T-helper 2 cell treated with Interferon-gamma antibody and Interleukin-4, amounts not matched to agents 100 ng/mL and 5 ng/mL, for 36 hours (primary cell): ENCODE measurements at regions not wholly inside any gene's neighbourhood (a gene's known extent, or its start where the extent isn't known, plus 50 kb on each side); places are given as distances from the start of the nearest gene placed in this dataset.
"Not testable (repeated sequence)": the region's sequence is repeated elsewhere in the genome, so short reads cannot be mapped to it uniquely, and the experiment has no call there.

Source experiments
- intact Hi-C: fragments of 100-400 bp; cut with micrococcal nuclease; formaldehyde crosslinking; loops from one replicate; pipeline ENCODE4 v1.15.1; 2023

- intact Hi-C loops, result no loop called here
These were observed 410.0 kb upstream of the CD180 start for GRCh38 chr5:67606586-67606947.

- intact Hi-C loops, result no loop called here
These were observed 409.4 kb upstream of the CD180 start for GRCh38 chr5:67605730-67606585.

- intact Hi-C loops, result no loop called here
These were observed 394.9 kb upstream of the CD180 start for GRCh38 chr5:67591491-67591890.

GRCh38 chr5:67588389-67588788 lies 391.8 kb upstream of the CD180 start:
- intact Hi-C loops, result no loop called here

DNA sequence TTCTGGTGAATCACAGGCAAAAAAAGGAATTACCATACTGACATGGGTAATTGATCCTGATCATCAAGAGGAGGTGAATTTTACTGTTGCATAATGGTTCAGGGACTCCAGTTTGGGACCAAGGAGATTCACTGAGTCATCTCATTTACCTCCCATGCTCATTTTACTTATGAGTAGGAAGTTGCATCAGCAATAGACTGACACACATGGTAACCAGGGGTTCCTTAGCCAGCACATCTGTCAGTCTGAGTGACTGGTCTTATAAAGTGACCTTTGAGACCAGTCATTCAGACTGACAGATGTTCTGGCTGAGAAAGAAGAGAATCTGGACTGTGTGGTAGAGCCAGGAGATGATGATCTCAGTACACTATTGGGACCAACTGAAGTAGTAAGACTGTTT lies 384.6 kb upstream of the CD180 start:
- intact Hi-C loops, result no loop called here

GRCh38 chr5:67578011-67578410 lies 381.4 kb upstream of the CD180 start:
- intact Hi-C loops, result no loop called here

GRCh38 chr5:67577424-67577823 lies 380.8 kb upstream of the CD180 start:
- intact Hi-C loops, result no loop called here

DNA sequence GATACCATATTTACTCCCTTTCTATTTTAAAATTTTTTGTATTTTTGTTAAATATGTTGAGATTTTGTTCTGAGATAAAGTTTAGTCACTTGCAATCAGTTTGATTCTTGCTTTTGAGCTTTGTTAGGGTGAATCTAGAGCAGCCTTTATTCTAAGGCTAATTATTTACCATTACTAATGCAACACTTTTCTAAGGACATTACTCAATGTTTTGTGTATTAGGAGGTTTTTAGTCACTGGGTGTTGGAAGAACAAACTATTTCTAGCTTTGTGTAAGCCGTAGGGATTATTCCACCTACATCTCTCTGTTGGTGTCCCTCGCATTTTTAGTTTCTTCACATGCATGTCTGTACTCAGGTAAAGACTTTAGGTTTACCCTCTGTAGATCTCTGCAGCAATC lies 379.5 kb upstream of the CD180 start:
- intact Hi-C loops, result no loop called here

DNA sequence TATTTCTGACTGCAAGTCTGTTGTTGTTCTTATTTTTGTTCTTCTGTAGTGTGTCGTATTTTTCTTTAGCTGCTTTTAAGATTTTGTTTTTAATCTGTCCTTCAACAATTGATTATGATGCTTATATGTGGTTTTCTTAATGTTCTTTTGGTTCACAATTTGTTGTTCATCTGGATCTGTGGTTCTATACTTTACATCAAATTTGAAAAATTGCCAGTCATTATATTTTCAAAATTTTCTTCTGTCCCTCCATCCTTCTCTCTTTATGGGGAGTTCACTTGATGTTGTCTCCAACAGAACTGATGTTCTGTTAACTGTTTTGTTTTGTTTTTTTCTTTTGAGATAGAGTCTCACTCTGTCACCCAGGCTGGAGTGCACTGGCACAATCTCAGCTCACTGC lies 378.5 kb upstream of the CD180 start:
- intact Hi-C loops, result no loop called here

DNA sequence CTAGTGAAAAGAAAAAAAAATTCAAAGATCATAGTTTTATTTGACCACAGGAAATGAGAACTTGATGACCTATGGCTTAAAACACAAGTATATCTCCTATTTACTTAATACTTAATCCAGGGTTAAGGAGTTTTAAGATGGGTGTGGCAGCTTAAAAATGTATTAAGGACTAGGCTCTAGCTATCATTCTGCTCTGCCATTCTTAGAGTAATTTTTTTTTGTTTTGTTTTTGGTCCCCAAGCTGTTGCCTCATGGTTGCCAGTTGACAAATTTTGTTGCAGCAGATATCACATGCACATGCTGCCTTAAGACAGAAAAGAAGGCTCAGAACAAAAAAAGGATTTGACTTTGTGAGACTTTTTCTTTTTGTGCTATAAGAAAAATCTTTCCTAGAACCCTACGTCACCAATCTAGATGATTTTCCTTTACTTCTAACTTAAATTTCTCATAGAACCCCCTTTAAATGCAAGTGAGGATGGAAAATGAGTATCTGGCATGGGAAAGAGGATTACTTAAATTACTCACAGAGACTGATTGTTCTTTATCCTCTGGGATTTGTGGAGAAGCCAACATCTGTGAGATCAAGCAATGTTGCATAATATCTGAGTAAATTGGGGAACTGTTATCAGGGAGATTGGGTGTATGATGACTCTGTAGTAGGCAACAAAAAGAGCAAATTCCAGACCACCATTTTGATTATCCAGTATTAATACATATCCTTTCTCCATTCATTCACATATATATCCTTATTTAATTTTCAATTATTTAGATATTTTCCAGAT lies 364.7 kb upstream of the CD180 start:
- intact Hi-C loops, result no loop called here

DNA sequence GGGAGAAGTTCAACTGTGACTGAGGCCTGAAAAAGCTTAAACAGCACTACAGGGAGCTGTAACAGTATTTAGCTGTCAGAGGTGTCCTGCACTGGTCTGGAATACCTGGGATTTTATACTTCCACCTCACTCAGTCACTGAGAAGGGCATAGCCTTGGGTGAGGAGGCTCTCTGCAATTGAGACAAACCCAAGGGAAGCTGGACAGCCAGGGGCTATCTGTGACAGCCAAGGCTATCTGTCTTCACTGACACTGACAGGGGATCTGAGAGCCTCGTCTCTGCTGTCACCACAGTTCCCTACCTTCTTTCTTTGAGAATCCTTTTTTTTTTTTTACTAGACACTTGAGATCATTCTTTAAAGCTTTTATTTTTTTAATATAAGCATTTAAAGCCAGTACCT lies 356.2 kb upstream of the CD180 start:
- intact Hi-C loops, result no loop called here

DNA sequence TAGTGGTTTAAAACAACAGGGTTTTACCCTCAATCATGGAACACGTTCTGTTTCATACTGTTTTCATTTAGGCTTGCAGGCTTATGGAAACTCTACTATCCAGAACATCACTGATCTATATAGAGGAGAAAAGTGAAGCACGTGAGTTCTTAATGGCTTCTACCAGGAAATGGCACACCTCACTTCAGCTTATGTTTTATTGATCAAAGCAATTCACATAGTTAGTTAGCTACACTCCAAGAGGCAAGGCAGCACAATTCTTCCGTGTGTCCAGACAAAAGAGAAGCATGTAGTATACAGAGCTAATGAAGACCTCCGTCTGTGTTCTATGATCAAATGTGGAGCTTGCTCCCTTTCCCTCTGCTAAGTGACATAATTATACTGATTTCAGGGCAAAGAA lies 353.3 kb upstream of the CD180 start:
- intact Hi-C loops, result no loop called here

- intact Hi-C loops, result no loop called here
These were observed 352.7 kb upstream of the CD180 start for GRCh38 chr5:67549296-67549618.

DNA sequence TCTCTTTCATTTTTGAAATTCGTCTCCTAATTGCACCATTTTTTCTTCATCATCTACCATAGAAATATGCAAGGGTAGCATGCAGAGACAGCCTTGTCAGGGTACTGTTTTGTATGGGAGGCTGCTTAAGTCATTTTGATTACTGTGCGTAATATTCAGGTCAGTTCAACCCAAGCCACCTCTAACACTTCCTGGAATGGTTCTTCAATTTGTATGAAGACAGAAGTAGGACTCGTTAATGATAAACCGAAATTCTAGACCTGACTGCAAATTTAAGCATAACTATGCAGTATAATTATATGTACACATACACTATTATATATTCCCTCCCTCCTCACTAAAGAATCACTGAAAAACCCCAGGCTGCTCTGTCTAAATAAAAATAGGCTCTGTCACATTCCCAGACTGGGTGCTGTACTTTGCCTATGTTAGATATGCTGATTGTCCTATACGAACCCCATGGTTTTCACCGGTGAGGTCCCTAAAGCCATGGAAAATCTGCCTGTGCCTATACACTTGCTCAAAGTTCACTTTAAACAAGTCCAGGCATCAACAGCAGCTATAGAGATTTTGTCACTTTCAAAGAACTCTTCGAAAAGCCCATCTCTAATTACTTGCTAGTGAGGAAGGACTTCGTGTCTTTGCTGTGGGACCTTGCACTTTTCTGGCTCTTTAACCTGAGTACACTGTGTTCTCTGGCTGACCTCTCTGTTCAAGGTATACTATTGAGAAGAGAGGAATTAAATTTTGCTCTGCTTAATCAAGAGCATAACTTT lies 352.1 kb upstream of the CD180 start:
- intact Hi-C loops, result no loop called here

DNA sequence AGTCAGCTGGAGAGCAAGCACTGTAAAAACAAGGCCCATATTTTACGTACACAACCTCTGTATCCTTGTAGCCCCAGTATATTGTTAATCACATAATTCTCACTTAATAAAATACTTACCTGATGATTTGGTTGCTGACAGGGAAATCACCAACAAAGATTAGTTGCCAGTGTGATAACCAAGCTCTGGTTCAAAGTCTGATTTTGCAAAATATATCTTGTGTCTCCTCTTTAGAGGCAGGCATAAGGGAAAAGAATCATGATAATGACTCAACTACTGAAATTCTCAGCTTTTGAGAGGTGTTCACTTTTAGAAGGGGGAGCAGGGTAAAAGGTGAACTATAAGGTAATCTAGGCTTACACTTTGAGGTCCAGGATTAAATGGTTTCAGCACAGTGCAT lies 351.1 kb upstream of the CD180 start:
- intact Hi-C loops, result no loop called here

DNA sequence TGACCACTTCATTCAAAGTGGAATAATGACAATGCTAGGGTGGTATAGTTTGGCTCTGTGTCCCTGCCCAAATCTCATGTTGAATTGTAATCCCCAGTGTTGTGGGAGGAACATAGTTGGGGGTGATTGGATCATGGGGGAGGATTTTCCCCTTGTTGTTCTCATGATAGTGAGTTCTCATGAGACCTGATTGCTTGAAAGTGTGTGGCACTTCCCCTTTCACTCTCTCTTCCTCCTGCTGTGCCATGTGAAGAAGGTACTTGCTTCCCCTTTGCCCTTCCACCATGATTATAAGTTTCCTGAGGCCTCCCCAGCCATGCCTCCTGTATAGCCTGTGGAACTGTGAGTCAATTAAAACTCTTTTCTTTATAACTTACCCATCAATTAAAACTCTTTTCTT lies 348.3 kb upstream of the CD180 start:
- intact Hi-C loops, result not testable (repeated sequence)

DNA sequence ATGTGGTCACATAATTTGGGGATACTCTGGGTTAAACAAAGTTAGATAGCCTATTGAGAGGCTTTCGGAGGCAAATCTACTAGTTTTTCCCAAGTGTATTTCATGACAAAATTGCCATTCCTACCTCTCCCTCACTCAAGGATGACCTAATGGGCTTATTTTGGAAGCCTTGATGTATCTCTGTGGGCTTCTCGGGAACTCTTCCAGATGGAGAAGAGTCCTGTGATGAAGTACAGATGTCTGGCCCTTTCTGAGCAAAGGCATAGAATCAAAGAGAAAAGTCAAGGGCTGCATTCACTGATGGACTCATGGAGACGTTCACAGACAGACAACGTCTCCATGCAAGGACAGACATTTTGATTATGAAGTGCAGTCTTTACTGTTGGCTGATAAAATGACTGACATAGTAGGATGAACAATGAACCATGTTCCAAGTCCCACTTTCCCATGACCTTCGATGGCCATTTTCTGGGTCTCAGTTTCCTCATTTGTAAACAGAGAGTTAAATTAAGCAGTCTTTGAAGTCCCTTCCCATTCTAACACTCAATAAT lies 347.2 kb upstream of the CD180 start:
- intact Hi-C loops, result no loop called here

DNA sequence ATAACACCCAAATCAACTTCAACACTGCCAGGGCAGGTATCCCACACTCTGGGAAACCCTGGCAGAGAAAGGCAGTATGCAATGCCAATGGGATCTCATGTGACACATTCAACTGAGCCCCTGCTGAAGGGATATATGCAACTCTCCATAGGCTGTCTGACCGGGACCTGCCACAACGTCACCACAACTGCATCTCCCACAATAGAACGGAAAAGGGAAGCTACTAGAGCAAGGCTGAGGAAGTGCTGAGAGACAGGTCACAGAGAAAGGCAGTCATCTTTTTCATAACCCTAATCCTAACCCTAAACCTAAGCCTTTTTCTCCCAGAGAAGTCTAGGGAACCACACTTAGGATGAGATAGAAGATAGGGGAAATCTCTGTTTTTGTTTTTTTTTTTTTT lies 345.9 kb upstream of the CD180 start:
- intact Hi-C loops, result no loop called here

- intact Hi-C loops, result no loop called here
These were observed 345.3 kb upstream of the CD180 start for GRCh38 chr5:67541875-67542274.

DNA sequence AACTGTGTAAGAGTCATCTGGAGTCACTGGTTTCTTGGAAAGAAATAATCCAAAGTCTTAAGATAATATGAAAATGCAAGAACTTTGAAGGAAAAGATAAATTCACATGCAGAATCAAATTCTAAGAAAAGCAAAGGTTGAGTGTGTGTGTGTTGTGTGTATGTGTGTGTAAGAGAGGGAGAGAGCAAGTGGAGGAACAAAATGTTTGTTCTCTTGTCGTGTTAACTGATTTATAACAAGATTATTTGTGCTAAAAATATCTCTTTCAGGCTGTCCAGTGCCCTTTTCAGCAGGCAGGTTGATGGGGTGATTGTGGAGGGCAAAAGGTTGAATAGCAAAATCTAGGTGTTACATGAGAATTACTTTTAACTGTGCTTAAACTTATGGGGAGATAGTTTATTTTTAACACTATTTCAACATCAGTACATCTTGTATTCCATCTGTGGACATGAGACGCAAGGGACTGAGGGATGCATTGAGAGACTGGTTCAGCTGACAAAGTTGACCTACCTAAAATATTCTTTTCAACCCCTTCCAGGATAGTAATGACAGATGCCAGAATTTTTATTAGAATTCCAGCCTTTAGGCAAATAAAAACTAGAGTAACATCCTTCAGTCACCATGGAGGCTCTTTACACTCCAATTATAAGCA lies 342.4 kb upstream of the CD180 start:
- intact Hi-C loops, result no loop called here

GRCh38 chr5:67537439-67538148 lies 341.0 kb upstream of the CD180 start:
- intact Hi-C loops, result no loop called here
